Testis (tissue), 2 donors: ENCODE measurements at regions not wholly inside any gene's neighbourhood (a gene's known extent, or its start where the extent isn't known, plus 50 kb on each side); places are given as distances from the start of the nearest gene placed in this dataset.

Source experiments
- DNase-seq: peaks from one replicate; pipeline ENCODE4 v3.0.0-alpha.2; 2019
- H3K27ac ChIP-seq, 2 donors: fragments of 200-600 bp; sonication (generic); one replicate each; pipeline ENCODE4 v1.5.1; 2019
- H3K27me3 ChIP-seq: fragments of 200-600 bp; sonication (generic); one replicate; pipeline ENCODE4 v1.5.1; 2019
- H3K36me3 ChIP-seq: fragments of 200-600 bp; sonication (generic); one replicate; pipeline ENCODE4 v1.5.1; 2017; ENCODE audit warnings: low read depth; ENCODE audit errors: missing control alignments
- H3K4me1 ChIP-seq: fragments of 200-600 bp; sonication (generic); one replicate; pipeline ENCODE4 v1.5.1; 2019
- H3K4me3 ChIP-seq, 2 donors: fragments of 200-600 bp; sonication (generic); one replicate each; pipeline ENCODE4 v1.5.1; 2017 to 2019
- H3K9me3 ChIP-seq: fragments of 200-600 bp; sonication (generic); one replicate; pipeline ENCODE4 v1.5.1; 2017
- POLR2A ChIP-seq: fragments of 450-650 bp; IDR thresholded peaks from one replicate; pipeline ENCODE4 v1.6.1; 2017; ENCODE audit warnings: antibody characterized with exemption, mild to moderate bottlenecking, moderate library complexity
- WGBS, 2 donors: methylation state at CpG; one replicate each; pipeline ENCODE4 v1.1.5; 2018; 5-methylcytosine and 5-hydroxymethylcytosine counted together
- intact Hi-C: fragments of 100-400 bp; cut with DNase I; formaldehyde crosslinking; loops from one replicate; pipeline ENCODE4 v1.15.1; 2023; ENCODE audit warnings: low total_unique reads
- TF ChIP-seq, protein P1 (sequence below), 3 experiments: fragments of 450-650 bp in 2 of 3; fragments of 200-600 bp in 1 of 3; sonication (generic) in 1 of 3; IDR thresholded peaks; one replicate each; pipeline ENCODE4 v1.5.1; 2016 to 2019; ENCODE audit warnings: antibody characterized with exemption in 3 of 3, mild to moderate bottlenecking in 2 of 3, moderate library complexity in 1 of 3

- DNase-seq, result no peak
- no peak overlapping the region for H3K27ac ChIP-seq
- no peak overlapping the region for H3K4me3 ChIP-seq
- TF ChIP-seq POLR2A, result no peak
- TF ChIP-seq, protein P1, sequence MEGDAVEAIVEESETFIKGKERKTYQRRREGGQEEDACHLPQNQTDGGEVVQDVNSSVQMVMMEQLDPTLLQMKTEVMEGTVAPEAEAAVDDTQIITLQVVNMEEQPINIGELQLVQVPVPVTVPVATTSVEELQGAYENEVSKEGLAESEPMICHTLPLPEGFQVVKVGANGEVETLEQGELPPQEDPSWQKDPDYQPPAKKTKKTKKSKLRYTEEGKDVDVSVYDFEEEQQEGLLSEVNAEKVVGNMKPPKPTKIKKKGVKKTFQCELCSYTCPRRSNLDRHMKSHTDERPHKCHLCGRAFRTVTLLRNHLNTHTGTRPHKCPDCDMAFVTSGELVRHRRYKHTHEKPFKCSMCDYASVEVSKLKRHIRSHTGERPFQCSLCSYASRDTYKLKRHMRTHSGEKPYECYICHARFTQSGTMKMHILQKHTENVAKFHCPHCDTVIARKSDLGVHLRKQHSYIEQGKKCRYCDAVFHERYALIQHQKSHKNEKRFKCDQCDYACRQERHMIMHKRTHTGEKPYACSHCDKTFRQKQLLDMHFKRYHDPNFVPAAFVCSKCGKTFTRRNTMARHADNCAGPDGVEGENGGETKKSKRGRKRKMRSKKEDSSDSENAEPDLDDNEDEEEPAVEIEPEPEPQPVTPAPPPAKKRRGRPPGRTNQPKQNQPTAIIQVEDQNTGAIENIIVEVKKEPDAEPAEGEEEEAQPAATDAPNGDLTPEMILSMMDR (IDR thresholded peaks at IDR 0.05), result no peak
- no peaks in the 10 kb centered on the region for H3K27me3 ChIP-seq
- H3K9me3 ChIP-seq, result no peaks in the 10 kb centered on the region
- 29 to 35% methylated on average over 16 of the region's 16 CpGs for WGBS, 2 donors
- intact Hi-C loops, result no loop called here
- H3K36me3 ChIP-seq, result no peaks in the 10 kb centered on the region
- no peaks in the 10 kb centered on the region for H3K4me1 ChIP-seq
Observed at GRCh38 chr6:6834356-6835222, 246.1 kb downstream of the LY86 start.

GRCh38 chr6:6835223-6835503 lies 246.6 kb downstream of the LY86 start:
- no peaks in the 10 kb centered on the region for H3K36me3 ChIP-seq
- H3K4me1 ChIP-seq, result no peaks in the 10 kb centered on the region
- TF ChIP-seq, protein P1 (IDR thresholded peaks at IDR 0.05), result no peak
- TF ChIP-seq POLR2A, result no peak
- DNase-seq, result no peak
- 84 to 87% methylated on average over 1 of the region's 1 CpG for WGBS, 2 donors
- H3K9me3 ChIP-seq, result no peaks in the 10 kb centered on the region
- H3K4me3 ChIP-seq, result no peak overlapping the region
- no peaks in the 10 kb centered on the region for H3K27me3 ChIP-seq
- intact Hi-C loops, result no loop called here
- no peak overlapping the region for H3K27ac ChIP-seq

DNA sequence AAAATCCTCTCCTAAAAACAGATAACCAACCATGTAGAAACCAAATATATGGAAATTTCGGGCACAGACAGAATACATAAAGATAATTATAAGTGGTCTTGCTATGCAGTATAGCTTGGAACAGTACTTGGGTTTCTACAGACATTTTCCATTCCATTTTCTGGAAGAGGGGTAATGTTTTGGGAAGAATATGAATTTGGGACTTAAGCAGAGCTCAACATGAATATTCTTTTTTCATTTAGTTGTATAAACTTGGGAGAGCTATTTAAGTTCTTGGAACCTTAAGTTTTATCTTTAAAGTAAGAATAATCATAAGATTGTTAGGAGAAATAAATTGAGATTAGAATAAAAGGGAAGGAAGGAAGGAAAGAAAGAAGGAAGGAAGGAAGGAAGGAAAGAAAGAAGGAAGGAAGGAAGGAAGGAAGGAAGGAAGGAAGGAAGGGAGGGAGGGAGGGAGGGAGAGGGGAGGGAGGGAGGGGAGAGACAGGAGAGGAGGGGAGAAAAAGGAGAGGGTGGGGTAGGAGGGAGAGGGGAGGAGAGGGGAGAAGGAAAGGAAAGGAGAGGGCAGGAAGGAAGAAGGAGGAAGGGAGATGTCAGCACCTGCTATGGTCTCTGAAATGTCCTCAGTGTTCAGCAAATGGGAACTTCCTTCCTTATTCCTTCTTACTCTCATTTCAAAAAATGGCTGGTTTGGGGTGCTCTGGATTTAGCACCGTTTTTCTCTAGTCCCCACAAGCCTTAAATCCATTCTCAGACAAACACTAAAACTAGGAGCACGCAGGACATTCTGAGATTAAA lies 248.3 kb downstream of the LY86 start:
- Histone ChIP-seq H3K27me3 (no peaks in the 10 kb centered on the region), H3K4me3 (no peak overlapping the region), H3K9me3 (no peaks in the 10 kb centered on the region), H3K36me3 (no peaks in the 10 kb centered on the region), H3K27ac (no peak overlapping the region), H3K4me1 (no peaks in the 10 kb centered on the region)
- intact Hi-C loops, result no loop called here
- no peak for TF ChIP-seq POLR2A
- TF ChIP-seq, protein P1 (IDR thresholded peaks at IDR 0.05), result no peak
- WGBS, 2 donors, result 83 to 88% methylated on average over 3 of the region's 3 CpGs
- no peak for DNase-seq

DNA sequence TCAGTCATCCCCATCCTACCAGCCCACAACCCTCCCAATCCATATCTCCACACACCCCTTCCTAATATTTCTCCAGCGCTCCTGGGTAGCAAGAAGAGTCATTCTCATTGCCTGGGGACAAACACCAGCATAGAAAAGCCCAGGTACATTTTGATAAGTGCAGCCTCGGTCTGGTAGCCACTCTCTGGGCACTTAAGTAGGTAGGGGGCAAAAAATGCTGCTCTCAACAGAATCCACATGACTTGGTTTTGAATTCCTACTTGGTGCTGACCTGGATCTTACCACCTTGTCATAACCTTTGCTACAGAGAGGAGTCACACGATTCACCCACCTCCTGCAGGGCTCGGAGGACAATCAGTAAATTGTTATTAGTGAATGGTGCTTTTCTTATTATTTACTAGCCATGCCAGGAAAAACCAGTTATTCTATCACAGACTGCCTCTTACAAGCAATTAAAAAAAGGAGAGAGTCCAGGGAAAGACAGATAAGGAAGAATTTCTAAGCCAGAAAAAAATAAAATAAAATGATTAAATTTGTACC lies 249.1 kb downstream of the LY86 start:
- DNase-seq, result no peak
- Histone ChIP-seq H3K9me3 (no peaks in the 10 kb centered on the region), H3K27ac (no peak overlapping the region), H3K4me3 (no peak overlapping the region), H3K27me3 (no peaks in the 10 kb centered on the region), H3K4me1 (no peaks in the 10 kb centered on the region), H3K36me3 (no peaks in the 10 kb centered on the region)
- 74 to 79% methylated on average over 4 of the region's 4 CpGs for WGBS, 2 donors
- TF ChIP-seq POLR2A, result no peak
- TF ChIP-seq, protein P1 (IDR thresholded peaks at IDR 0.05), result no peak
- intact Hi-C loops, result no loop called here
